ENCODE measurements at regions not wholly inside any gene's neighbourhood (a gene's known extent, or its start where the extent isn't known, plus 50 kb on each side); places are given as distances from the start of the nearest gene placed in this dataset.

- TF ChIP-seq CTCF (IDR thresholded peaks at IDR 0.05) (no peak), POLR2A (IDR thresholded peaks at IDR 0.05) (no peak)
Observed at GRCh38 chr4:10743357-10743756, 58.8 kb upstream of the CLNK start.
